DMS53 treated with DMSO at 0.1 percent for 48 hours (cell line): ENCODE measurements at regions not wholly inside any gene's neighbourhood (a gene's known extent, or its start where the extent isn't known, plus 50 kb on each side); places are given as distances from the start of the nearest gene placed in this dataset.
"Not testable (repeated sequence)": the region's sequence is repeated elsewhere in the genome, so short reads cannot be mapped to it uniquely, and the experiment has no call there.

ENCODE experiments used
- DNase-seq: peaks from one replicate; lab custom pipeline; 2025; ENCODE audit not compliant: unreplicated experiment; lab: John Stamatoyannopoulos, UW

GRCh38 chr11:28939381-28939780 is 831.2 kb downstream of the METTL15 start:
- DNase-seq, result no peak

DNA sequence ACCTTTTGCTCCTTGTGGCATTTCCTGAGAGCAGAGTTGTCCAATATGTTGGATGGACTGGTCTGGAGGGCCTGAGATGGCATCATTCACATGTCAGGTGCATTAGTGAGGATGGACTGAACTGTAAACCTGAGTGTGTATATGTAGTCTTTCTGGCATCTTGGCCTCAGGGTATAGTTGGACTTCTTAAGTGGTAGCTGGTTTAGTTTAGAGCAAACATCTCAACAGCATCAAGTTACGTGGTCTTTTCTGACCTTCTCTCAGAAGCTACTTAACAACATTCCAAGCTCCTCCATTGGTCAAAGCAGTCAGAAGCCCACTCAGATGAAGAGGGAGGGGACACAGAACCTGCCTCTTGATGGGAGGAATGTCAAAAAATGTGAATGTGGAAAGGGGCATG is 829.9 kb downstream of the METTL15 start:
- no peak for DNase-seq

- no peak for DNase-seq
Observed at GRCh38 chr11:28932940-28933339, 824.8 kb downstream of the METTL15 start.

DNA sequence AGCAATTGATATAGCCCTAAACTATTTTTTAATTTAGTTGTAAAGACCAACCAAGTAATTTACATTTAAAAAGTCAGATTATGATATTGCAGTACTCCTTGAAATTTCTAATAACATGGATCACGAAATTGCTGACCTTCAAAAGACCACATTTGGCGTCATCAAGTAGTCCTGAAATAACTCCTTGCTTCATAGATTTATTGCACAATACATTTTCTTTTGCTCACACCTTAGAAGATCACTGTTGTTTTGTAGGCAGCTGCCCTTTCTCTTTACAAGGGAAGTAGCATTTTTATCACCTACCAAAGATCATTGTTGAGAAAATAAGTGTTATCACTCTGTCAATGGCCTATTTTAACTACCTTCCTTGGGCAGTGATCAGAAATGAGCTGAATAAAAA is 815.8 kb downstream of the METTL15 start:
- DNase-seq, result no peak

- peak; percentile 26 for DNase-seq
Observed at GRCh38 chr11:28922386-28922981, 814.3 kb downstream of the METTL15 start.

DNA sequence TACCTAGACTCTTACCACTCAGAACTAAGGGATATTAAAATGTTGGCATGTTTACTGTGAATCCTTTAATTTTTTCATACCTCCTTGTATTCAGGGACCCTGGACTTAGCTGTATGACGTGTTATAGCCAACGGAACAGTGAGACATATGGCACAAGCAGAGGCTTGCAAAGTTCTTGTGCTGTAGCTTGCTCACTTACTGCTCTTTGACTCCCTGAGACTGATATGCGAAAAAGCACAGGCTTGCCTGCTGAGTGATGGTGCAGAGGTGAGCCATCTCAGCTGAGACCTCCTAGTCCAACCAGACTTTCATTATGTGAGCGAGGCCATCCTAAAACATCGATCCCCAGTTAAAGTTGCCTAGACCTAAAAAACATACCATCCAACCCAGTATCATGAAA is 811.0 kb downstream of the METTL15 start:
- DNase-seq, result no peak

DNA sequence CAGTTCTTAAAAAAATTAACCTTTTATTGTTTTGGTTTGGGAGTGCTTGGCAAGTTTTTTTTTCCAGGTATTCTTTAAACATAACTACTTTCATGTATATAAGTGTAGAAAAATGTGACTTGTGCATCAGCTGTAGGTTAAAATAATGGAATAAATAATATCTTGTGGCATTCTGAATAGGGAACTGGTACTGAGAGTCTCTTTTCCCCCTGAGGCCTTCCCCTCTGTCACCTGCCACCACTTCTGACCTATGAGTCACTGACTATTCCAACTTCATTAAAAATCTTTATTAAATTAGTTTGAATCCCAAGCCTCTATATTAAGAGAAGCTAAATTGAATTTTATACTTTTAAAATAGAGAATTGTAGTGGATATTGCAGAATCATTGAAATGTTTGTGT is 805.7 kb downstream of the METTL15 start:
- DNase-seq, result no peak

- DNase-seq, result no peak
Observed at GRCh38 chr11:28911829-28912228, 803.6 kb downstream of the METTL15 start.

DNA sequence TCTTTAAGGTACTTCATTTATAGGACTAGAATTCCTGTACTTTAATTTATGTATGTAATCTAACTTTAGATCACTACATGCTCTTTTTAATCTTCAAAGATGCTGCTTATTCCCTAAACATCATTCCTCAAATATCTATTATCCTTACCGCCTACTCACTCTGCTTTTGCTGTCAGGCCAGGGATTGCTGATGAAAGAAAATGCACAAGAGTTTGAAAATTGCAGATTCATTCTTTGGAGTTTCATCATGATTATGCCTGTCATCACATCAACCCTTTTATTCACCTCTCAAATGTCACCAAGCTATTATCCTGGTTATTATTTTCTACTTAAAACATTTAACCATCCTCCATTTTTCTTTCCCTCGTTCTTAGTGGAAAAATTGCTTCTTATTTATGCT is 802.7 kb downstream of the METTL15 start:
- DNase-seq, result no peak

DNA sequence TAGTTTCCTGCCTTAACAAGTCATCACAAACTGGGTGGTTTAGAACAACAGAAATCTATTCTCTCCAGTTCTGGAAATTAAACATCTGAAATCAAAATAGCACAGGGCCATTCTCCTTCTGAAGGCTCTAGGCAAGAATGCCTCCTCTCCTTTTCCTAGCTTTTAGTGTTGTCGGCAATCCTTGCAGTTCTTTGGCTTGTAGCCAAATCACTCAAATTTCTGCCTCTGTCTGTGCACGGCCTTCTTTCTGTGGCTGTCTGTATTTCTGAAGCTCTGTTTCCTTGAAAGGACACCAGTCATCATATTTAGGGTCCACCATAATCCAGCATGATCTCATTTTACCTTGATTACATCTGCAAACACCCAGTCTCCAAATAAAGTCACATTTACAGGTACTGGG is 795.5 kb downstream of the METTL15 start:
- no peak for DNase-seq

GRCh38 chr11:28900427-28900826 is 792.2 kb downstream of the METTL15 start:
- no peak for DNase-seq

DNA sequence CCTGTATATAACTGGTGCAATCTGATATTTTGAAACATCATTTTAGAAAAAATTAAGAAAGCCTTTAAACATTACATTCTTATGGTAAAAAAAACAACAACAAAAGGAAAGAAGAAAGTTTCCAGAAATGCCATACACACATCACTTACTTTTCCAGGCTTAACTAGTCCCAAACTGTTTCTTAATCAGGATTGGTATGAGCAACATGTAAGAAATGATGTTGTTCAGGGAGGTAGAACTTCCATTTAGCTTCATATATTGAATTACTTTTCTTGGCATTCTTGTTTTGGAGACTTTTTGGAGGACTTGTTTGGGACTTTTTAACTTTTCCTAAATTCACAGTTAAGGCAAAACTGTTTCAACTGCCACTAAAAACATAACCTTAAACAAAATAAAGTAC is 791.5 kb downstream of the METTL15 start:
- DNase-seq, result no peak

DNA sequence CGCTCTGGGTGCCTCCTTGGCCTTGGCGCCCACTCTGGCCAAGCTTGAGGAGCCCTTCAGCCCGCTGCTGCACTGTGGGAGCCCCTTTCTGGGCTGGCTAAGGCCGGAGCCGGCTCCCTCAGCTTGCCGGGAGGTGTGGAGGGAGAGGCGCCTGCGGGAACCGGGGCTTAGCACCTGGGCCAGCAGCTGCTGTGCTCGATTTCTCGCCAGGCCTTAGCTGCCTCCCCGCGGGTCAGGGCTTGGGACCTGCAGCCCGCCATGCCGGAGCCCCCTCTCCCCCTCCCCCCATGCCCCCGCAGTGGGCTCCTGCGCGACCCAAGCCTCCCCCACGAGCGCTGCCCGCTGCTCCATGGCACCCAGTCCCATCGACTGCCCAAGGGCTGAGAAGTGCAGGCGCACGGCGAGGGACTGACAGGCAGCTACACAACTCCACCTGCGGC is 782.4 kb downstream of the METTL15 start:
- DNase-seq, result not testable (repeated sequence)

DNA sequence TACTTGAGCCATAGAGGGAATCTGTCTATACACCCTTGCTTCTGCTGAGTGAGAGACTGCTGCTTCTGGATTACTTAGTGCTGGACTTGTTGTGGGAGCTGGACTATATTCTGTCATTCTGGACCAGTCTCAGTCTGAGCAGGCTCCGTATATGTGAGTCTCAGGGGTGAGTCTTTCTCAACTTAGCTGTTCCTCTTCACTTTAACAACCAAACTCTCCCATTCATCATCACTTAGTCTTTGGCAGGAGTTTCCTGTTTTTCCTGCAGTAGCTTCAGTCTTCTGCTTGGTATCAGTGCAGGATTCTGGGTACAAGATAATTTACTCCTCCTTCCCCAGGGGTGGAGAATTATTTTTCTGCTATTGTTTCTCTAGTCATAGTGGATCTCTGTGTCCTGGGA is 779.5 kb downstream of the METTL15 start:
- DNase-seq, result no peak

- no peak for DNase-seq
Observed at GRCh38 chr11:28879869-28880268, 771.7 kb downstream of the METTL15 start.

GRCh38 chr11:28878025-28878424 is 769.8 kb downstream of the METTL15 start:
- DNase-seq, result no peak

- DNase-seq, result no peak
Observed at GRCh38 chr11:28877340-28877739, 769.2 kb downstream of the METTL15 start.

GRCh38 chr11:28874706-28875105 is 766.5 kb downstream of the METTL15 start:
- no peak for DNase-seq

DNA sequence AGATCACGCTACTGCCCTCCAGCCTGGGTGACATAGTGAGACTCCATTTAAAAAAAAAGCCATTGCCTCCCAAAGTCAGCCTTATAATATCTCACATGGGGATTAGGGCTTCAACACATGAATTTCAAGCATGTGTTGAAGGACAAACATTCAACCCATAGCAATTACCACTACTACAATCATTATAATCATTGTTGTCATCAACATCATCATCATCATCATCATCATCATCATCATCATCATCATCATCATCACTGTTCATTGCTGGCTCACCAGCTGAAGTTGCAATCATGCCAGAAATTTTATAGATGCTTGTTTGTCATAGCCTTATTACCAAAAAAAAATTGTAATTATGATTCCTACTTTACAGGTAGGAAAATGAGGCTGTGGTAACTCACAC is 762.9 kb downstream of the METTL15 start:
- DNase-seq, result no peak

GRCh38 chr11:28863422-28863821 is 755.2 kb downstream of the METTL15 start:
- no peak for DNase-seq

DNA sequence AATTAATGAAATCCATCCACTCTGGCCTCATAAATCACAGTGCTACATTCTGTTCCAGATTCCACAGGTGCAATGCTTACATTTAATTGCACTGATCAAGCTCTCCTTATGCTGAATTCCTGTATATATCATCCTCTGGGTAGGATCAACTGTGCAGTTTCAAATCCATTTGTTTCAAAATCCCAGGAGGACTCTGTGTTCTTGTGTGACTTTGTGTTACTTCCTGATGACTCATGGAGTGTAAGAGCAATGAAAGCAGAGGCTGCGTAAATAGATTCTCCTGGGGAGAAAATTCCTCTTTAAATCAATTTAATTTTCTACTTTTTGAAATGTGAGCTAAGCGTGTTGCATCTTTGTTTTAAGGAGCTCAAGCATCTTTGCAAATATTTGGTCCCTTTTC is 752.7 kb downstream of the METTL15 start:
- peak; percentile 68 for DNase-seq

GRCh38 chr11:28858076-28858475 is 749.9 kb downstream of the METTL15 start:
- no peak for DNase-seq

- DNase-seq, result no peak
Observed at GRCh38 chr11:28849053-28849452, 740.9 kb downstream of the METTL15 start.

- DNase-seq, result no peak
Observed at GRCh38 chr11:28842716-28843115, 734.5 kb downstream of the METTL15 start.
